IMR-90 (cell line): ENCODE measurements at regions not wholly inside any gene's neighbourhood (a gene's known extent, or its start where the extent isn't known, plus 50 kb on each side); places are given as distances from the start of the nearest gene placed in this dataset.

Experiments used
- ATAC-seq: fragments of 200-7000 bp; cut with Tn5 transposase; 2 replicates; pipeline ENCODE4 v1.9.1; 2020; ENCODE audit warnings: low read depth, mild to moderate bottlenecking, moderate library complexity
- BruUV-seq: library from RNA; stranded (reverse); fragments of 400-500 nt; replicated peaks from 2 replicates; lab custom pipeline; 2021; lab: Mats Ljungman, UMichigan
- CTCF ChIA-PET: fragments of 300-600 bp; formaldehyde crosslinking; extraction: SDS; loops from one replicate; lab custom pipeline; 2021; ENCODE audit warnings: antibody characterized with exemption; lab: Yijun Ruan, JAX
- POLR2A ChIA-PET: fragments of 300-600 bp; sonication (Branson Sonifier 250); formaldehyde crosslinking; loops from one replicate; lab custom pipeline; 2022; ENCODE audit warnings: antibody characterized with exemption; ENCODE audit not compliant: unreplicated experiment; lab: Charles Lee
- DNase-seq: peaks from one replicate; pipeline ENCODE4 v3.0.0; 2013
- H2AFZ ChIP-seq: replicated peaks from 2 replicates; pipeline ENCODE3; 2013; ENCODE audit warnings: low read length, mild to moderate bottlenecking; ENCODE audit not compliant: poor library complexity
- H2AK5ac ChIP-seq: 2 replicates; pipeline ENCODE4 v1.6.1; 2013; ENCODE audit warnings: low read depth, low read length, inconsistent platforms
- H2AK9ac ChIP-seq: replicated peaks from 2 replicates; pipeline ENCODE3; 2013; ENCODE audit warnings: mild to moderate bottlenecking, low read depth, low read length, moderate library complexity; ENCODE audit not compliant: poor library complexity
- H2BK120ac ChIP-seq: 2 replicates; pipeline ENCODE4 v1.6.1; 2013; ENCODE audit warnings: low read depth, low read length, inconsistent platforms
- H2BK15ac ChIP-seq: 3 replicates; pipeline ENCODE4 v1.6.1; 2013; ENCODE audit warnings: low read depth, low read length, inconsistent platforms
- H2BK20ac ChIP-seq: 2 replicates; pipeline ENCODE4 v1.6.1; 2013; ENCODE audit warnings: low read depth, mild to moderate bottlenecking, inconsistent platforms, low read length, moderate library complexity
- H2BK5ac ChIP-seq: 2 replicates; pipeline ENCODE4 v1.6.1; 2013; ENCODE audit warnings: mild to moderate bottlenecking, low read depth, low read length, inconsistent platforms; ENCODE audit not compliant: poor library complexity, severe bottlenecking
- H3K14ac ChIP-seq: replicated peaks from 2 replicates; pipeline ENCODE4 v1.6.1; 2013; ENCODE audit warnings: low read depth, low read length, inconsistent platforms
- H3K18ac ChIP-seq: 2 replicates; pipeline ENCODE4 v1.6.1; 2013; ENCODE audit warnings: low read depth, low read length, control low read depth
- H3K23ac ChIP-seq: 2 replicates; pipeline ENCODE4 v1.6.1; 2013; ENCODE audit warnings: low read depth, low read length, inconsistent platforms
- H3K27ac ChIP-seq: 2 replicates; pipeline ENCODE4 v1.5.1; 2013; ENCODE audit warnings: mild to moderate bottlenecking, control low read depth, low read length; ENCODE audit not compliant: insufficient read depth
- H3K27me3 ChIP-seq: 2 replicates; pipeline ENCODE4 v1.6.1; 2013; ENCODE audit warnings: low read length; ENCODE audit not compliant: control insufficient read depth, insufficient read depth
- H3K36me3 ChIP-seq: 2 replicates; pipeline ENCODE4 v1.6.1; 2013; ENCODE audit warnings: low read length, mixed read lengths; ENCODE audit not compliant: control insufficient read depth, insufficient read depth
- H3K4ac ChIP-seq: 2 replicates; pipeline ENCODE4 v1.6.1; 2013; ENCODE audit warnings: low read depth, low read length, inconsistent platforms
- H3K4me1 ChIP-seq: 2 replicates; pipeline ENCODE4 v1.6.1; 2013; ENCODE audit warnings: low read length, mixed read lengths; ENCODE audit not compliant: control insufficient read depth, insufficient read depth
- H3K4me2 ChIP-seq: 2 replicates; pipeline ENCODE4 v1.6.1; 2013; ENCODE audit warnings: low read depth, mild to moderate bottlenecking, control low read depth, low read length, moderate library complexity
- H3K4me3 ChIP-seq: 2 replicates; pipeline ENCODE4 v1.5.1; 2013; ENCODE audit warnings: low read depth, mild to moderate bottlenecking, control low read depth, low read length, moderate library complexity; ENCODE audit not compliant: insufficient read depth
- H3K56ac ChIP-seq: 2 replicates; pipeline ENCODE4 v1.6.1; 2013; ENCODE audit warnings: low read length, inconsistent platforms; ENCODE audit not compliant: insufficient read depth; ENCODE audit errors: extremely low read depth
- H3K79me1 ChIP-seq, 2 experiments: 2 replicates each; pipeline ENCODE4 v1.6.1; 2013; ENCODE audit warnings: low read length in 2 of 2, inconsistent platforms in 1 of 2, low read depth in 1 of 2
- H3K9ac ChIP-seq: 2 replicates; pipeline ENCODE4 v1.6.1; 2013; ENCODE audit warnings: low read depth, low read length, control low read depth
- H3K9me1 ChIP-seq: 2 replicates; pipeline ENCODE4 v1.6.1; 2013; ENCODE audit warnings: low read length, inconsistent platforms; ENCODE audit not compliant: insufficient read depth
- H3K9me3 ChIP-seq: 2 replicates; pipeline ENCODE4 v1.6.1; 2013; ENCODE audit warnings: low read length; ENCODE audit not compliant: control insufficient read depth, insufficient read depth
- H4K20me1 ChIP-seq: 2 replicates; pipeline ENCODE4 v1.6.1; 2013; ENCODE audit warnings: low read length, inconsistent platforms; ENCODE audit not compliant: insufficient read depth
- H4K5ac ChIP-seq: 2 replicates; pipeline ENCODE4 v1.6.1; 2013; ENCODE audit warnings: mild to moderate bottlenecking, low read depth, low read length, control low read depth
- H4K8ac ChIP-seq, 2 experiments: 2 replicates each; pipeline ENCODE4 v1.6.1; 2013; ENCODE audit warnings: low read depth in 2 of 2, low read length in 2 of 2, control low read depth in 1 of 2, inconsistent platforms in 1 of 2
- H4K91ac ChIP-seq: 2 replicates; pipeline ENCODE4 v1.6.1; 2013; ENCODE audit warnings: low read depth, low read length, inconsistent platforms; ENCODE audit not compliant: insufficient read depth
- CTCF ChIP-seq: conservative IDR thresholded peaks from 2 replicates; pipeline ENCODE4 v1.5.1; 2012; ENCODE audit warnings: mild to moderate bottlenecking, low read depth, low read length, improper control_type of control experiment
- SMC3 ChIP-seq: fragments of 150-350 bp; IDR thresholded peaks from 2 replicates; pipeline ENCODE4 v1.6.1; 2016; ENCODE audit warnings: low read depth, mild to moderate bottlenecking, antibody characterized with exemption, low read length, moderate library complexity
- WGBS, 2 experiments: methylation state at CpG; one replicate each; pipeline versions ENCODE4 v1.1.5 to v1.1.7; 2013; ENCODE audit warnings: missing lambda C conversion rate in 2 of 2; ENCODE audit not compliant: insufficient read length in 1 of 2; ENCODE audit errors: extremely low coverage in 2 of 2; 5-methylcytosine and 5-hydroxymethylcytosine counted together
- dilution Hi-C: fragments of 300-500 bp; cut with HindIII; formaldehyde crosslinking; loops from one replicate; pipeline ENCODE4 v1.14.3; 2018; ENCODE audit warnings: low sequenced_read_pairs; ENCODE audit not compliant: unreplicated experiment
- in situ Hi-C: fragments of 300-500 bp; cut with MboI; formaldehyde crosslinking; loops from 3 replicates; pipeline ENCODE4 v1.14.3; 2019; ENCODE audit warnings: low sequenced_read_pairs, inconsistent platforms, mixed read lengths
- intact Hi-C: fragments of 100-400 bp; cut with micrococcal nuclease; formaldehyde crosslinking; loops from 2 replicates; pipeline ENCODE4 v1.10.0; 2022

- no peak overlapping the region for H2BK15ac ChIP-seq
- in situ Hi-C loops (no loop called here), intact Hi-C loops (no loop called here), dilution Hi-C loops (no loop called here)
- H4K20me1 ChIP-seq = no peaks in the 10 kb centered on the region
- H2BK120ac ChIP-seq = no peak overlapping the region
- H3K23ac ChIP-seq = no peak overlapping the region
- H3K56ac ChIP-seq = no peak overlapping the region
- H2AK9ac ChIP-seq = no peak overlapping the region
- H4K5ac ChIP-seq = no peak overlapping the region
- H2BK20ac ChIP-seq = no peak overlapping the region
- H3K36me3 ChIP-seq = no peaks in the 10 kb centered on the region
- H3K79me1 ChIP-seq = no peaks in the 10 kb centered on the region
- DNase-seq (no peak), ATAC-seq (no peak)
- H3K4me3 ChIP-seq = no peak overlapping the region
- POLR2A ChIA-PET = interaction anchor here (0.7 kb wide), 1 partner anchor 30 kb away, joined by 3 read pairs; no protein-coding TSS in a partner anchor
- H2AK5ac ChIP-seq = no peak overlapping the region
- H3K4me2 ChIP-seq = no peak overlapping the region
- TF ChIP-seq CTCF (no peak), SMC3 (no peak)
- H3K9me3 ChIP-seq = no peaks in the 10 kb centered on the region; the same call in 1 of the 2 replicates
- no peak overlapping the region for H3K4ac ChIP-seq
- no peak overlapping the region for H3K9ac ChIP-seq
- H3K18ac ChIP-seq = no peak overlapping the region
- H3K4me1 ChIP-seq = no peaks in the 10 kb centered on the region
- no CpG with 5 or more reads among the region's 5 CpGs for WGBS, 2 experiments
- H4K8ac ChIP-seq = no peak overlapping the region
- BruUV-seq = no TSS peak
- no peaks in the 10 kb centered on the region for H3K9me1 ChIP-seq
- no peak overlapping the region for H2BK5ac ChIP-seq
- H3K14ac ChIP-seq = no peak overlapping the region
- H2AFZ ChIP-seq = no peak overlapping the region
- H4K91ac ChIP-seq = no peak overlapping the region
- no peaks in the 10 kb centered on the region for H3K27me3 ChIP-seq
- no peak overlapping the region for H3K27ac ChIP-seq
- CTCF ChIA-PET = interaction anchor here (0.5 kb wide), 1 partner anchor 9 kb away, joined by 3 read pairs; no protein-coding TSS in a partner anchor
These were observed 488.2 kb upstream of the ROBO2 start for GRCh38 chr3:76551739-76552138.
